Trophoblast cell (in vitro differentiated cells and primary cell): ENCODE measurements at regions not wholly inside any gene's neighbourhood (a gene's known extent, or its start where the extent isn't known, plus 50 kb on each side); places are given as distances from the start of the nearest gene placed in this dataset.

ENCODE experiments used
- DNase-seq, 2 donors: peaks; one replicate each; pipeline ENCODE4 v3.0.0-alpha.2; 2016
- H2AFZ ChIP-seq: 2 replicates; pipeline ENCODE4 v1.6.1; 2013; ENCODE audit warnings: low read length, moderate library complexity, mild to moderate bottlenecking; ENCODE audit not compliant: insufficient read depth, poor library complexity
- H2AK5ac ChIP-seq: 2 replicates; pipeline ENCODE4 v1.6.1; 2013; ENCODE audit warnings: mild to moderate bottlenecking, low read length
- H2BK120ac ChIP-seq: 2 replicates; pipeline ENCODE4 v1.6.1; 2013; ENCODE audit warnings: low read length, mild to moderate bottlenecking, moderate library complexity; ENCODE audit not compliant: insufficient read depth, poor library complexity
- H2BK12ac ChIP-seq: 2 replicates; pipeline ENCODE4 v1.6.1; 2013; ENCODE audit warnings: mild to moderate bottlenecking, low read length, moderate library complexity
- H2BK5ac ChIP-seq: 2 replicates; pipeline ENCODE4 v1.6.1; 2013; ENCODE audit warnings: low read length, low read depth, moderate library complexity, mild to moderate bottlenecking; ENCODE audit not compliant: poor library complexity
- H3K14ac ChIP-seq: 2 replicates; pipeline ENCODE4 v1.6.1; 2013; ENCODE audit warnings: mild to moderate bottlenecking, low read length
- H3K18ac ChIP-seq: 2 replicates; pipeline ENCODE4 v1.6.1; 2013; ENCODE audit warnings: mild to moderate bottlenecking, low read length
- H3K23ac ChIP-seq: 2 replicates; pipeline ENCODE4 v1.6.1; 2013; ENCODE audit warnings: low read length
- H3K27ac ChIP-seq: 2 replicates; pipeline ENCODE4 v1.5.1; 2013; ENCODE audit warnings: low read depth, mild to moderate bottlenecking, inconsistent platforms, low read length, moderate library complexity
- H3K27me3 ChIP-seq: 2 replicates; pipeline ENCODE4 v1.6.1; 2013; ENCODE audit warnings: inconsistent platforms, mild to moderate bottlenecking, low read length, moderate library complexity; ENCODE audit not compliant: insufficient read depth
- H3K36me3 ChIP-seq, 2 experiments: 1 replicate in 1 of 2; 2 replicates in 1 of 2; pipeline ENCODE4 v1.6.1; 2013; ENCODE audit warnings: low read length in 2 of 2, mild to moderate bottlenecking in 2 of 2, moderate library complexity in 1 of 2; ENCODE audit not compliant: insufficient read depth in 2 of 2, control insufficient read depth in 1 of 2
- H3K4ac ChIP-seq: 2 replicates; pipeline ENCODE4 v1.6.1; 2013; ENCODE audit warnings: low read depth, mild to moderate bottlenecking, low read length, moderate library complexity
- H3K4me1 ChIP-seq, 2 experiments: 1 replicate in 1 of 2; 2 replicates in 1 of 2; pipeline ENCODE4 v1.6.1; 2013; ENCODE audit warnings: low read length in 2 of 2, mild to moderate bottlenecking in 2 of 2, moderate library complexity in 1 of 2; ENCODE audit not compliant: insufficient read depth in 2 of 2, control insufficient read depth in 1 of 2
- H3K4me2 ChIP-seq: 2 replicates; pipeline ENCODE4 v1.6.1; 2013; ENCODE audit warnings: inconsistent platforms, mild to moderate bottlenecking, low read length, moderate library complexity
- H3K4me3 ChIP-seq: 2 replicates; pipeline ENCODE4 v1.5.1; 2013; ENCODE audit warnings: mild to moderate bottlenecking, low read depth, low read length, inconsistent platforms
- H3K79me1 ChIP-seq: one replicate; pipeline ENCODE4 v1.6.1; 2013; ENCODE audit warnings: low read length
- H3K79me2 ChIP-seq: 2 replicates; pipeline ENCODE4 v1.6.1; 2013; ENCODE audit warnings: low read length, mild to moderate bottlenecking; ENCODE audit not compliant: control insufficient read depth, insufficient read depth, poor library complexity
- H3K9ac ChIP-seq: 2 replicates; pipeline ENCODE4 v1.6.1; 2013; ENCODE audit warnings: mild to moderate bottlenecking, low read length
- H3K9me3 ChIP-seq: 2 replicates; pipeline ENCODE4 v1.6.1; 2013; ENCODE audit warnings: low read depth, mild to moderate bottlenecking, control low read depth, inconsistent platforms, low read length; ENCODE audit not compliant: insufficient read depth
- H4K12ac ChIP-seq: 2 replicates; pipeline ENCODE4 v1.6.1; 2013; ENCODE audit warnings: low read depth, mild to moderate bottlenecking, low read length, moderate library complexity
- H4K8ac ChIP-seq: 2 replicates; pipeline ENCODE4 v1.6.1; 2013; ENCODE audit warnings: low read depth, mild to moderate bottlenecking, low read length, moderate library complexity
- H4K91ac ChIP-seq: one replicate; pipeline ENCODE4 v1.6.1; 2013; ENCODE audit warnings: low read depth, mild to moderate bottlenecking, low read length, moderate library complexity
- WGBS: extraction: QIAGEN DNeasy Blood & Tissue Kit; methylation state at CpG from one replicate; pipeline ENCODE4 v1.1.7; 2013; ENCODE audit warnings: missing lambda C conversion rate; ENCODE audit not compliant: insufficient read length, insufficient coverage; ENCODE audit errors: extremely low coverage; 5-methylcytosine and 5-hydroxymethylcytosine counted together

DNA sequence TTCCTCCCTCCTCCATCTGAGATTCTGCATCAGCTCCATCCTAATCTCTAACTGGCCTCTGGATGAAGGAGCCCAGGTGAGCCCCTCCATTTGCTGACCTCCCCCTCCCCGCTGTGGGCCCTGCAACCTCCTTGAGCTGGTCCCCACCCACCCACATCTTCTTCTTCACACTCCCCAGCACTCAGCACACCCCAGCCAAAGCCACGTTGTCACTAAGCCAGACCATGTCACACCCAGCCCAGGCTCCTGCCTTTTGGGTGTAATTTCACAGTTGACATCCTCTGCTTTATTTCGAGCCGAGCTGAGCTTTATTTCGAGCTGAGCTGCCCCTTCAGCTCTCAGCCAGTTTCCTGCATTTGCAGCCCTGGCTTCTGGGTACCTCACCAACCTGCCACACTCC, 282.7 kb upstream of the TNRC6C start:
- no peak overlapping the region for H2BK12ac ChIP-seq
- H2AFZ ChIP-seq, result no peak overlapping the region
- no peaks in the 10 kb centered on the region for H3K4me1 ChIP-seq
- H2AK5ac ChIP-seq, result no peak overlapping the region
- H3K4ac ChIP-seq, result no peak overlapping the region
- H3K23ac ChIP-seq, result no peak overlapping the region
- no peak for DNase-seq
- H4K12ac ChIP-seq, result no peak overlapping the region
- no peak overlapping the region for H3K14ac ChIP-seq
- H3K4me3 ChIP-seq, result no peak overlapping the region
- H4K8ac ChIP-seq, result no peak overlapping the region
- H3K36me3 ChIP-seq, result no peaks in the 10 kb centered on the region
- H3K79me2 ChIP-seq, result no peaks in the 10 kb centered on the region
- H2BK5ac ChIP-seq, result no peak overlapping the region
- no peak overlapping the region for H3K4me2 ChIP-seq
- peaks cover 3% of the 10 kb centered on the region for H3K9me3 ChIP-seq
- no peak overlapping the region for H2BK120ac ChIP-seq
- H3K79me1 ChIP-seq, result no peaks in the 10 kb centered on the region
- H4K91ac ChIP-seq, result no peak overlapping the region
- no peak overlapping the region for H3K18ac ChIP-seq
- H3K9ac ChIP-seq, result no peak overlapping the region
- no CpG with 5 or more reads among the region's 5 CpGs for WGBS
- no peak overlapping the region for H3K27ac ChIP-seq
- no peaks in the 10 kb centered on the region for H3K27me3 ChIP-seq

GRCh38 chr17:77676237-77676661, 282.3 kb upstream of the TNRC6C start:
- Histone ChIP-seq H3K4me1 (no peaks in the 10 kb centered on the region), H3K4me2 (no peak overlapping the region), H3K79me2 (no peaks in the 10 kb centered on the region), H2AFZ (no peak overlapping the region), H3K14ac (no peak overlapping the region), H2BK120ac (no peak overlapping the region), H3K4ac (no peak overlapping the region), H4K91ac (no peak overlapping the region), H3K23ac (no peak overlapping the region), H3K79me1 (no peaks in the 10 kb centered on the region), H3K27me3 (no peaks in the 10 kb centered on the region), H3K27ac (no peak overlapping the region), H2AK5ac (no peak overlapping the region), H3K9me3 (peaks cover 3% of the 10 kb centered on the region), H3K9ac (no peak overlapping the region), H3K36me3 (no peaks in the 10 kb centered on the region), H4K12ac (no peak overlapping the region), H2BK5ac (no peak overlapping the region), H4K8ac (no peak overlapping the region), H3K4me3 (no peak overlapping the region), H3K18ac (no peak overlapping the region), H2BK12ac (no peak overlapping the region)
- DNase-seq, result peak in 1 of 2 donors; percentile 7
- WGBS, result no CpG with 5 or more reads among the region's 23 CpGs

DNA sequence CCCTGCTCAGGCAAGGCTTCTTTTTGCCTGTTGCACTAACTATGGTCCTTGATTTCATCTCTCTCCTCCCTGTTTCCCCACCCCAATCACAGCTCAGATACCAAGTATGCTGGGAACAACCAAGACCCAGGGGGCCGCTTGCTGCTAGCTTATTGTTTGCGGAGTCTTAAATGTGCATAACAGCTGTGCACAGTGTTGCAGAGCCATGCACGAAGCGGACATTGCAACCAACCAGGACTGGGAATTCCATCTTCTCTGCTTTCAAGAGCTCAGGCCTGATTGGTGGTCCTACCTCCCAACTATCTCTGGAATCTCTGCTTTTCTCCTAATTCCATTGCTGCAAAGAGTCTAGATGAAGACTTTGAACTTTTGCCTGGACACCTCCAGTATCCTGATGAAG, 281.3 kb upstream of the TNRC6C start:
- Histone ChIP-seq H3K36me3 (no peaks in the 10 kb centered on the region), H3K23ac (no peak overlapping the region), H3K4me3 (no peak overlapping the region), H3K79me2 (no peaks in the 10 kb centered on the region), H3K4me1 (no peaks in the 10 kb centered on the region), H3K27me3 (no peaks in the 10 kb centered on the region), H2BK12ac (no peak overlapping the region), H4K91ac (no peak overlapping the region), H2BK5ac (no peak overlapping the region), H3K9me3 (peaks cover 3% of the 10 kb centered on the region), H3K79me1 (no peaks in the 10 kb centered on the region), H4K12ac (no peak overlapping the region), H3K14ac (no peak overlapping the region), H2BK120ac (no peak overlapping the region), H2AFZ (no peak overlapping the region), H3K9ac (no peak overlapping the region), H2AK5ac (no peak overlapping the region), H4K8ac (no peak overlapping the region), H3K18ac (no peak overlapping the region), H3K4me2 (no peak overlapping the region), H3K27ac (no peak overlapping the region), H3K4ac (no peak overlapping the region)
- WGBS, result no CpG with 5 or more reads among the region's 4 CpGs
- no peak for DNase-seq

GRCh38 chr17:77677630-77678029, 280.9 kb upstream of the TNRC6C start:
- no peaks in the 10 kb centered on the region for H3K36me3 ChIP-seq
- DNase-seq, result no peak
- no peak overlapping the region for H2BK120ac ChIP-seq
- no peak overlapping the region for H3K23ac ChIP-seq
- H4K91ac ChIP-seq, result no peak overlapping the region
- no peak overlapping the region for H2AFZ ChIP-seq
- H3K14ac ChIP-seq, result no peak overlapping the region
- H3K4me3 ChIP-seq, result no peak overlapping the region
- H3K18ac ChIP-seq, result no peak overlapping the region
- H3K79me1 ChIP-seq, result no peaks in the 10 kb centered on the region
- H4K12ac ChIP-seq, result no peak overlapping the region
- no peak overlapping the region for H3K27ac ChIP-seq
- no peaks in the 10 kb centered on the region for H3K27me3 ChIP-seq
- H3K4me1 ChIP-seq, result no peaks in the 10 kb centered on the region
- no peak overlapping the region for H2BK5ac ChIP-seq
- no peaks in the 10 kb centered on the region for H3K79me2 ChIP-seq
- no CpG with 5 or more reads among the region's 13 CpGs for WGBS
- no peak overlapping the region for H2AK5ac ChIP-seq
- H3K4ac ChIP-seq, result no peak overlapping the region
- H2BK12ac ChIP-seq, result no peak overlapping the region
- no peak overlapping the region for H3K9ac ChIP-seq
- H4K8ac ChIP-seq, result no peak overlapping the region
- no peak overlapping the region for H3K4me2 ChIP-seq
- H3K9me3 ChIP-seq, result peaks cover 3% of the 10 kb centered on the region
